Stimulated activated CD4-positive, alpha-beta T cell treated with anti-CD3 and anti-CD28 coated beads, Interleukin-2, amount 100 ng/mL, for 24 hours (primary cell): ENCODE measurements at regions not wholly inside any gene's neighbourhood (a gene's known extent, or its start where the extent isn't known, plus 50 kb on each side); places are given as distances from the start of the nearest gene placed in this dataset.

Experiments
- DNase-seq, 2 donors: peaks; one replicate each; pipeline ENCODE4 v3.0.0-alpha.2; 2020

GRCh38 chr22:49502126-49502826 is 325.4 kb downstream of the BRD1 start:
- no peak for DNase-seq

GRCh38 chr22:49500942-49501395 is 326.7 kb downstream of the BRD1 start:
- DNase-seq = no peak

- DNase-seq = no peak
These were observed 327.6 kb downstream of the BRD1 start for GRCh38 chr22:49500076-49500460.

GRCh38 chr22:49499433-49500075 is 328.1 kb downstream of the BRD1 start:
- no peak for DNase-seq

GRCh38 chr22:49497266-49497665 is 330.4 kb downstream of the BRD1 start:
- no peak for DNase-seq

- DNase-seq = no peak
These were observed 333.1 kb downstream of the BRD1 start for GRCh38 chr22:49494555-49494954.

GRCh38 chr22:49492741-49493251 is 334.9 kb downstream of the BRD1 start:
- no peak for DNase-seq

- DNase-seq = no peak
These were observed 335.4 kb downstream of the BRD1 start for GRCh38 chr22:49492308-49492707.

GRCh38 chr22:49491726-49492125 is 335.9 kb downstream of the BRD1 start:
- DNase-seq = no peak

GRCh38 chr22:49491221-49491635 is 336.4 kb downstream of the BRD1 start:
- no peak for DNase-seq

GRCh38 chr22:49490692-49491091 is 337.0 kb downstream of the BRD1 start:
- DNase-seq = no peak

GRCh38 chr22:49489821-49490220 is 337.9 kb downstream of the BRD1 start:
- no peak for DNase-seq

- DNase-seq = no peak
These were observed 338.7 kb downstream of the BRD1 start for GRCh38 chr22:49488943-49489342.

GRCh38 chr22:49487950-49488349 is 339.7 kb downstream of the BRD1 start:
- no peak for DNase-seq

- DNase-seq = no peak
These were observed 341.4 kb downstream of the BRD1 start for GRCh38 chr22:49486225-49486624.

- DNase-seq = no peak
These were observed 343.7 kb downstream of the BRD1 start for GRCh38 chr22:49483946-49484345.

GRCh38 chr22:49483281-49483870 is 344.3 kb downstream of the BRD1 start:
- DNase-seq = no peak

GRCh38 chr22:49482811-49483210 is 344.9 kb downstream of the BRD1 start:
- no peak for DNase-seq

- no peak for DNase-seq
These were observed 345.8 kb downstream of the BRD1 start for GRCh38 chr22:49481659-49482399.

- no peak for DNase-seq
These were observed 346.6 kb downstream of the BRD1 start for GRCh38 chr22:49480896-49481658.

GRCh38 chr22:49480331-49480730 is 347.3 kb downstream of the BRD1 start:
- DNase-seq = no peak

GRCh38 chr22:49479566-49479965 is 348.1 kb downstream of the BRD1 start:
- no peak for DNase-seq
